Bone marrow (tissue), 2 donors: ENCODE measurements at regions not wholly inside any gene's neighbourhood (a gene's known extent, or its start where the extent isn't known, plus 50 kb on each side); places are given as distances from the start of the nearest gene placed in this dataset.

Experiments
- DNase-seq, 2 donors: peaks; one replicate each; lab custom pipeline; 2025; lab: John Stamatoyannopoulos, UW

DNA sequence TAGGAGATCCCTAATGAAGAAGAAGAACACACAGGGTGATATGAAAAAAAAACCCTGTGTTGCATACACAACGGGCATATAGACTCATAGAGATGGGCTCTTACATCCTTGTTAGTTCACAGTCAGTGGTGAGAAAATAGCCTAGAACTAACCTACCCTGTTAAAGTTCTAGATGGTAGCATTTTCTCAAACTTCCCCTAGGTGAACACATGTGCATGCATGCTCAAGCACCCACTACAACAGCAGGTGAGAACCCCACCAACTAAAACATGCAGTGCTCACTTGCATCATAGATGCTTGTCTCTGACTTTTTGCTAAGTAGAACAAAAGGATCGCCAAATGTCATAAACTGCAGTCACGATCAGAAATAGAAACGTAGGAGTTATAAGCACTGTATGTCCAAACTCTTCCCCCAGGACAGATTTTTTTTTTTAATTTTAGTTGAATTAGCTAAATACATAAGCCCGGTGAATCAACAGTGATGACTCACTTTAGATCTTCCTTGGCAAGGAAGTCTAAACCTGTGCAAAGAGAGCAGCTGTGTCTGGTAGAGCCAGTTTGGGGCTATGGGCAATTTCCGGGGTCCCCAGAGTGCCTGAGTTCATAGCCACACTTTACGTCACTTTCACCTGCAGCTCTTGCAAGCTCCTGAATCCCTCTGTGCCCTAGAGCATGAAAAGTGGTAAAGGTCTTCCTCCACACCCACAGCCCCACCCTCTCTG, 96.2 kb upstream of the SEMA6D start:
- no peak for DNase-seq

DNA sequence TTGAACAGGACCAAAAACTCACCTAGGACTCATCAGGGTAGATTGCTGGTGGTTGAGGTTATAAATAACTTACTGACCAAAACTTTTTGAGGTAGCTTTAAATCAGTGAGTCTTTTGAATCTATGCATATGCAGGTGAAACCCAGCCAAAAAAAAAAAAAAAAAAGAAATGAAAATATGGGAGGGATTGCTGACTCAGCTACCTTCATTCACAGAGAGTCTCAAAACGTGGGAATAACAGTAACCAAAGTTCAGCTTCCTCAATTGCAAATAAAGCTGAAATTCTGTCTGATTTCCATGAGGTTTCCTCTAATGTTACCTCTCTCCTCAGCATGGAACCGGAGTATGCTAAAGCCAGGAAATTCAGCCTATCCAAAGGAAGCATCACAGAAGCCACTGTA, 95.2 kb upstream of the SEMA6D start:
- no peak for DNase-seq

DNA sequence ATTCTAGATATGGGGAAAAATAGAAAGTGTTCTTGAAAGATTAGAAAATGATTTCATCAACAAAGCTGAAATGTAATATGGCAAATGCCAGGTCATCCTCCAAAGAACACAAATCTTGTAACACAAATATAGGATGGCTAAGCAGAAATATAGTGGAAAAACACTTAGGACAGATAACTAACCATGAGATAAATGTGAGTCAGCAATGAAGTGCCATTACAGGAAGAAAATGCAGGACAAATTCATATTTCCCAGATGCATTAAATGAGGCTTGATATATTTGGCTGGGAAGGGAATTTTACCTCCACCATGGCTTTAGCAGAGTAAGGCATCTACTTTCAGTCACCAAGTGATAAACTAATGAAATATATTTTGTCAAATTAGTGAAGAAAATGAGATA, 92.8 kb upstream of the SEMA6D start:
- no peak for DNase-seq

DNA sequence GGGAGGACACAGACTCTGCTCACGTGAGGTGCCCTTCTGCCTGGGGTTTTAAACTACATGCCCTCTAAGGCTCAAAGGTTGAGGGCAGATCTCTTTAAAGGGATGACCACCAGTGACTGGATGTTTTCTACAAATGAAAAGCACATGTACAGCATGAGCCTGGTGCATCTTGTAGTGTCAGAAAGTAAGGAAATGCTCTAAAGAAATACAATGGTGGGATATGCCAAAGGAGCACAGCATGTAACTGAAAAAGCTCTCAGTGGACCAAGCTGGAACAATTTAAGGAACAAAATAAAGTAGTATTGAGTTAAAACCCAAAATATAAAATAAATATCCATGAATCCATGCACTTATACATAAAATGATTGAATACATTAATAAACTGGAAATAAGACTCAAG, 78.3 kb upstream of the SEMA6D start:
- no peak for DNase-seq

DNA sequence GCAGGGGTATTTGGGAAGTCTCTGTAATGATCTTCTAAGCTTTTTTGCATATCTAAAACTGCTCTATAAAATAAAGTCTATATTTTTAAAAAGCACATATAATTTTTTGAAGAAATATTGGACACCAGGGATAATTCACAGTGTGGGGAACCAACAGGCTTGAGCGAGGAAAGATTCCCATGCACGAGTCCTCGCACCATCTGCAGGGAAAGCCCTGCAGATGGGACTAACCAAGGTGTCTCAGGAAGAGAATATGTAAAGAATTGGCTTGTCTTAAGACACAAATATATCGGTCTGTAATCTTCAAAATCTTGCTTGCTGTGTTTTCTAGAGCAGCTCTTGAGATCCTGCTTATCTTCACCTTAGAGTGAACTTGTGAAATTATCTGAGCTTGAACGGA, 77.2 kb upstream of the SEMA6D start:
- DNase-seq, result no peak

DNA sequence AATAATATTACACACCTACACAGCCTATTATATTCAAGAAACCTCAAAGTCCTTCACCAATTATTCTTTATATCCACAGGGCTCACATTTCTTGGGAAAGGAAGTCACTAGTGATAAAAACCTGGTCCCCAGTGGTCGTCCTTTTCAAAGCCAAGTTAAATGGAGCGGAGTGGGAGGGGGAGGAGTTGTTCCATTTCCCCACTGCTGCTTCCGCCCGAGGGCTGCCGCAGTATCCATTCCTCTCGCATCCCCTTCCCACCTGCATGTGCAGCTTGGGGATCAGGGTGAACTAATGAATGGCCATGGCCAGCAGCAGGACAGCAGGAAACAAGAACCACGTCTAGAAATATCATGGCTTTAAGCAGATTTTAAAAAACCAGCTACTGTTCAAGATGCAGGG, 76.4 kb upstream of the SEMA6D start:
- no peak for DNase-seq

DNA sequence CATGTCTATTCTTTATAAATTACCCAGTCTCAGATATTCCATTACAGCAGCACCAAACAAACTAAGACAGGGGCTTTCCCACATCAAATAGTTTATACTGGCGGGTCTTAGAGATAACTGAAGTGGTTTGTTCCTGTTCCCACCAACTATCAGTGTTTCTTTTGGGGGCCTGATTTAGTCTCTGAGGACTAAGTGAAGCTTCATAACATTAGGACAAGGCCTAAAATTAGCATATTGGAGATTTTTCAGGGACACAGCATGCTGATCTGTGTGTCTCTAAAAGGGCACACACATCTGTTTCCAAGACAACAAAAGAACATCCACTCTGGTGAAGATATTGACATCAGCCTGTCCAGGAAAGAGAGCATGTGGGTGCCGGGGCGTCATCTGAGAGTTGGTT, 72.6 kb upstream of the SEMA6D start:
- no peak for DNase-seq

DNA sequence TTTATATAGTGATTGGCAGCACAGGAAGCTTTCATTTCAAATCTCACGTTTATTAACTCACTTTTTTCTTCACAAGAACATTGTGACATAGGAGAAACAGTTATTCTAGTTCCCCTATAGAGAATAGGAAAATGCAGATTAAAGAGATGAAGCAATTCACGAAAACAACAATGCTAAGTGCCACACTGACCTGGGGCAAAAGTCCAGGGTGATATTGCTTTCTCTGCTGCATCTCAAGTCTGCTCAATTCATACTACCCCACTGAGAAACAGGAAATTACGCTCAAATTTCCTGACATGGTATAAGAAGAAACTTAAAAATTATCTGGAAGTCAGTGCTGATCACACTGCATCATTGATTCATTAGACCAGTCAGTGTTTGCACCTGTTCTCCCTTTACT, 66.7 kb upstream of the SEMA6D start:
- DNase-seq, result no peak

DNA sequence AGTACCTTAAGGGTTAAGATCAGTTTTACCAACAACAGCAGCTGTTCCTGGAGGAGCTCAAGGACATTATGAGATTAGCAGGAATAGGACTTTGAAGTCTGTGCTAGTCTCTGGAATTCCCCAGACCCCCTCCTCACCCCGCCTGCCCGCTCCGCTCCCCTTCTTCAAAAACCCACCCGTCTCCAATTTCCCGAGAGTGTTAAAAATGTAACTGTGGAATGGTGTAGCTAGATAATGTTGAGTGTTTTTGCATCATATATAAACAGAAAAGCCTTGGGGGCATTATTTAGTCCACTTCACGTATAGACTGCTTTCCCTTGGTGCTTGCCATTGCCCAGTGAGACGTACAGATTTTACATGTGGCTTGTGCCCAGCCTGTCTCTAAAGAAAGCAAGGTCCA, 65.0 kb upstream of the SEMA6D start:
- no peak for DNase-seq

DNA sequence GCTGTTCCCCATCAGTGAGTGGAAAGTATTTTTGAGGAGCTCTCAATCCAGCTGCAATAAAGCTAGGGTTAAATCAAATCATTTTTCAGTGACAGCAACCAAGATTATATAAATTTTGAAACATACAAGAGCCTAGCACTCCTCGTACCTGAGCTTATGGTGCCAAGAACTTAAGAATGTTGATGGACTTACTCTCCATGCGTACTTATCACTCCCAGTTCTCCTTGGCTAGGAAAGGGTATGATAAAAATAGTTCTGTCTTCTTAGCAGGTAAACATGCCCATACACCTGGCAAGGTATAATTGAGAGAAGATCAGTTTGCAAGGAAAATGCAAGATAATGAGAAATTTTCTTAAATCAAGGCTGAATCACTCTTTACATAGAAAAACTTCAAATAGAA, 64.5 kb upstream of the SEMA6D start:
- no peak for DNase-seq

DNA sequence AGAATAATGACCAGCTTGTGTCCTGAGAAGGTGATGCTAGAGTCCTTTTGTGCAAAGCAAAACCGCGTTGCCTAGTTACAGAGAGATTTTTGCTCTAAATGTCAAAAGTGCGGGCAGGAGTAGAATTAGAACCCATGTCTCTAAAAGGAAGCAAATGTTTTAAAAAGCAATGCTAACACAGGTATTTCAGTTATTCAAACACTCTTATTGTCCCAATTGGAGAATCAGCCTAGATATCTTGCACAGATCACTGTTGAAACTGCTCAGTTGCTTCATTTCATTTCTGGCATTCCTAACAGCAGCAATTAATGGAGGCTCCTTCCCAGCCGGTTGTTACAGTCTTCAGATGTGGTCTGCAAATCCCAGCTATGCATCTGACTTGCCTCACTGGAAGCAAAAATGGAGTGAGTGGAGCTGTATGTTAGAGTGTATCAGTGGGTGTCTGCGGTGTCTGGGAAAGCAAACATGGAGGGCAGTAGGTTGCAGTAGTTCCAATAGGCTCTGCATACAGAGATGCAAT, 55.6 kb upstream of the SEMA6D start:
- DNase-seq, result no peak

DNA sequence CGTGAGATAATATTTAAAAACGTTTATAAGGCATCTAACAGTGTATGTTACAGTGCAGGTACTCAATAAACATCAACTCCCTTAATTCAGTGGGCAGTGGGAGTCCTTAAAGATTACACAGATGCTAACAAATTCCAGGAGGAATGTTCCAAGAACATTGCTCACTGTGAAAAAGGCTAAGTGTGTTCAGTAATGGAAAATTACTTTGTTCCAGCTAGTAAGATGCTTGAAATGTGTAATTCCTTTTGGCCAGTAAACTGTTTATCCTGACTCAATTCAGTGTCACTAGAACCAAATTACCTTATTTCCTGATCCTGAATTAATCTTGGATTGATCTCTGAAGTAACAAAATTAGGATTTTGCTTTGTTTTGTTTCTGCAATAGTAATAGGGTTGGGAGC, 54.2 kb upstream of the SEMA6D start:
- no peak for DNase-seq
